HS-27A (cell line): ENCODE measurements at regions not wholly inside any gene's neighbourhood (a gene's known extent, or its start where the extent isn't known, plus 50 kb on each side); places are given as distances from the start of the nearest gene placed in this dataset.
"Not testable (repeated sequence)": the region's sequence is repeated elsewhere in the genome, so short reads cannot be mapped to it uniquely, and the experiment has no call there.

Experiments
- DNase-seq: peaks from one replicate; pipeline ENCODE4 v3.0.0-alpha.2; 2012; ENCODE audit warnings: low read depth, missing footprints

DNA sequence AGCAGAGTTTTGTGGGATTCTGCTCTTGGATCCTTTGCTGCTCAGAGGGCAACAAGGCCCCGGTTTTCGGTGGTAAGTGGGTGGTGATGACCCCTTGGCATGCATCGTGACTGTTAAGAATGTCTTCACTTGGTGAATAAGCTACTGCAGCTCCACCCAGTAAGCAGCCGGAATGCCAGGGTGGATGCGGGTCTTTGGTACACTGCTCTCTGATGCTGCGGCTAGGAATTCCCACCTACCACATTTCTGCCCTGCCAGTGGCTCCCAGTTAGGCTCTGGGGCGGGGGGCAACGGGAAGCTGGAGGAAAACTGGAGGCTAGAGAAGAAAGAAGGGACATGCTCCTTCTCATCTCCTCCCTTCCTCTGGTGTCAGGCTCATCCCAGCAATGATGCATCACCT, 180.4 kb upstream of the GALNT2 start:
- no peak for DNase-seq

DNA sequence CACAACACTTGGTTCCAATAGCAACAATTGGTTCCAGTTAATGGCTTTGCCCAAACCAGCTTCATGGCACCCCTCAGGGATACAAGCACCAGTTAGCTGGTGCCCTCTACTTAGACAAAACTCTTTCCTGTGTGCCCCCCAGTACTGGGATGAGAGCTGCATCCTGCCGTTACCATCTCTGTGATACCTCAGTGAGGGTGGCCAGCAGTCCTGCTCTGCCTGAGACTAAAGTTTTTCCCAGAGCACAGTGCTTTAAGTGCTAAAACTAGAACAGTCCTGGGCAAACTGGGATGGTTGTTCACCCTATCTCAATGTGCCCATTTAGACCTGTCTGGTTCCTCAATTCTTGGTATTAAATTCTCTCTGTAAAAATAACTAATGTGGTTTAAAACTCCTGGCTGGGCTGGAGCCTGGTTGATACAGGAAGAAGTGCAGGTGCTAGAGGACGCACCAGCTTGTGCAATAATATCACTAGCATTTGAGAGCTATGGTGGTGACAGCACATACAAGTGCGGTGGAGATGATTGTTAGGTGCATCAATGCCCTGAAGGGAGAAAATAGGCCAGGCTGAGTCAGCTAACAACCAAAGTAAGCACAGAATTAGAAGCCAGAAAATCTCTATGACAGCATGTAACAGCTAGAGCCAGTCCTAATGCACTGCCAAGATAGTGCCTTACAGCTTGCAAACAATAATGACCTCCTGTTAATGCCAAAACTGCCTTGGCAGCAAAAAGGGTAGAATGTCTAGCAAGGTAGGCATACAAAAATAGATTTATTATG, 179.8 kb upstream of the GALNT2 start:
- no peak for DNase-seq

DNA sequence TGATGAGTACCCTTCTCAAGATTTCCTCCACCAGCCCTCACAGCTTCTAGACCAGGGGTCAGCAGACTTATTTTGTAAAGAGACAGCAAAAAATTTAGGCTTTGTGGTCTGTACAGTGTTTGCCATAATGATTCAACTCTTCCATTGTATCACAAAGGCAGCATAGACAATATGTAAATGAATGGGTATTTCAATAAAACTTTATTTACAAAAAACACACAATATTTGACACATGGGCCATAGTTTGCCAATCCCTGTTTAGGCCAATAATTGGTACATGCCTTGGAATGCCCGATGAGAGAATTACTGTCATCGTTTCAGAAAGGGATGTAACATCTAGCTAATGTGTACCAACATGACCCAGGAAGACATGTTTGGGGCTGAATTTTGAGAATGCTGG, 178.9 kb upstream of the GALNT2 start:
- no peak for DNase-seq

GRCh38 chr1:229888561-229889001, 178.5 kb upstream of the GALNT2 start:
- DNase-seq = no peak

- no peak for DNase-seq
Observed at GRCh38 chr1:229889031-229889517, 178.0 kb upstream of the GALNT2 start.

GRCh38 chr1:229891227-229891626, 175.8 kb upstream of the GALNT2 start:
- no peak for DNase-seq

- DNase-seq = no peak
Observed at GRCh38 chr1:229892515-229893117, 174.4 kb upstream of the GALNT2 start.

GRCh38 chr1:229893762-229894444, 173.1 kb upstream of the GALNT2 start:
- no peak for DNase-seq

GRCh38 chr1:229894532-229894931, 172.5 kb upstream of the GALNT2 start:
- DNase-seq = no peak

DNA sequence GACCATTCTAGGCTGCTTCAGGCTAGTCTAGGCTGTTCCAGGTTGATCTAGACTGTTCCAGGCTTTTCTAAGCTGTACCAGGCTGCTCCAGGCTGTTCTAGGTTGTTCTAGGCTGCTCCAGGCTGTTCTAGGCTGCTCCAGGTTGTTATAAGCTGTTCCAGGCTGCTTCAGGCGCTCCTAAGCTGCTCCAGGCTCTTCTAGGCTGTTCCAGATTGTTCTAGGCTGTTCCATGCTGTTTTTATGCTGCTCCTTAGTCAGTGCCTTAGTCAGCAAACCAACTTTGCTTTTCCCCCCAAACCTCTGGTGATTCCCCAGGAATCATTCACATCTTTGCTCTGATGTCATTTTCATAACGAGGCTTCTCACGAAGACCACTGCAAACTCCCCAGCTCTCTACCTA, 171.4 kb upstream of the GALNT2 start:
- DNase-seq = no peak

DNA sequence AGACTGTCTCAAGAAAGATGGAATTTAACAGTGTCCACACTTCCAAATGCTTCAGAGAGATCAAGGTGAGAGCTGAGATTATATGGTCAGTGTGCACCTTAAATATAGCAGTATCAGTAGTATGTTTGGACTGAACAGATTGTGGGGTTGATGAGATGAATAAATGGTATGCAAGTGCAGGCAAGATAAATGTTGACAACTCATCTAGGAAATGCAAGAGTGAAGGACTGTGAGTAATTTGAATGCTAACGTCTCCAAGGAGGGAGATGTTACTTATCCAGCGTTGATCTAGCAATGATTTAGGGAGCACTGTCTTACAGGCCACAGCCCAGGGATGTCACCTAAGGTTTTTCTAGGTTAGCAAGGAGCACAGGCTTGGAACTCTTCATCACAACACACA, 170.7 kb upstream of the GALNT2 start:
- DNase-seq = no peak

- DNase-seq = no peak
Observed at GRCh38 chr1:229896861-229897260, 170.2 kb upstream of the GALNT2 start.

GRCh38 chr1:229897501-229897900, 169.5 kb upstream of the GALNT2 start:
- DNase-seq = no peak

- DNase-seq = no peak
Observed at GRCh38 chr1:229900220-229900619, 166.8 kb upstream of the GALNT2 start.

DNA sequence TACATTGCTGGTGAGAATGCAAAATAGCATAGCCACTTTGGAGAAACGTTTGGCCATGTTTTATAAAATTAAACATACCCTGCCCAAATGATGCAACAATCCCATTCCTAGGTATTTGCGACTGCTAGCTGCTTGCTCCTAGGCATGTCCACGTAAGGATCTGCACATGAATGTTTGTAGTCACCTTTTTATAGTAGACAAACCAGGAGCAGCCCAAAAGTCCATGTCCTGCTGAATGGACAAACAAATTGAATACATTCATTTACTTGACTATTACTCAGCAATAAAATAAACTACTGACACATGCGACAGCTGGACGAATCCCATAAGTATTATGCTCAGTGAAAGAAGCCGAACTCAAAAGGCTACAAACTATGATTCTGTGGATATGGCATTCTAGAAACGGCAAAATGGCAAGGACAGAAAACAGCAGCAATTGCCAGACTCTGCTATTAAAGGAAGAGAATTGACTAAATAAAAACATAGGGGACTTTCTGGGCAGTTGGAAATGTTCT, 161.9 kb upstream of the GALNT2 start:
- no peak for DNase-seq

DNA sequence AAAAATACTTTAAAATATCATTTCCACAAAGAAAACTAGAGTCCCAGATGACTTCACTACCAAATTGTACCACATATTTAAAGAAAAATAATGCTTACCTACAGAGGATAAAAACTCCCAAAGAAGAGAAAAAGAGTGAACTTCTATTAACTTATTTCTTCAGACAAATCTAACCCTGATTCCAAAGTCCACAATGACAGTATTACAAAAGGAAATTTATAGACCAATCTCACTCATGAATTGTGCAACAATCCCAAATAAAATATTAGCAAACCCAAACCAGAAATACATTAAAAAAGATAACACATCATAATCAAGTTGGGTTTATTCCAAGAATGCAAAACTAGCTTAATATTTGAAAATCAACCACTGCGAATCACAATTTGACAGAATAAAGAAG, 161.4 kb upstream of the GALNT2 start:
- no peak for DNase-seq

- DNase-seq = no peak
Observed at GRCh38 chr1:229907884-229908638, 159.0 kb upstream of the GALNT2 start.

- no peak for DNase-seq
Observed at GRCh38 chr1:229908689-229909088, 158.3 kb upstream of the GALNT2 start.

DNA sequence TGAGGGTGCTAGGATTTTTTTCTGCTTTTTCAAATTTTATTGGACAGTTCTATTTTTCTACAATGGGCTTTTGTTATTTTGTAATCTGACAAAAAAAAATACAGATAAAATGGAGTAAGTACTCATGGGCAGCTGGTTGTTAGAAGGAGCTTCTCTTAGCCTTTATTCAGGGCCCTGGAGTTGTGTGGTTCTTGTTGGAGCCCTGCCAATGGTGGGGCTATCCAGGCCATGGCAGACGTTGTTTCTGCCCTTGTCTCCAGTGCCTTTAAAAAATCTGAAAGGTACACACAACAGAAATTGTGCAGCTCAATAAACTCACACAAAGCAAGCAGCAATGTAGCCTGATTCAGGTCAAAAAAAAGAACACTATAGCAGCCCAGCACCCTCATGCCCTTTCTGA, 153.5 kb upstream of the GALNT2 start:
- no peak for DNase-seq

- DNase-seq = not testable (repeated sequence)
Observed at GRCh38 chr1:229919488-229919887, 147.6 kb upstream of the GALNT2 start.

DNA sequence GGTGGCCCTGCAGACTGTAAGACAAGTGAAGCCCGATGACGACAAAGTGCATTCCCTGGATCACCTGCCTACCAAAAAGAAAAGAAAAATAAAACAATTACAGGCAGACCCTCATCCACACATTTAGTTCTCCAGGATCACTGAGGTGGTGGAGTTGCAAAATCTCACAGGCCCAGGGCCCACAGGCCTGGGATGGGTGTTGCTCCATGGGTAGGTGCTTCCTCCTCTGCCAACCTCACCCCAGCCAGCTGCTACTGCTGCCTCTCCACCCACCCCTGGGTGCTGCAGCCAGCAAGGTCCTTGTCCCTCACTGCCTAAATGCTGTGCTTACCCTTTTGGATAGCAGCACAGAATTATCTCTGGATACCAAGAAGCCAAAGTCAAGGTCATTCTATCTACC, 146.4 kb upstream of the GALNT2 start:
- DNase-seq = no peak

GRCh38 chr1:229922249-229922648, 144.8 kb upstream of the GALNT2 start:
- no peak for DNase-seq
